HG02759 (cell line): ENCODE measurements at regions not wholly inside any gene's neighbourhood (a gene's known extent, or its start where the extent isn't known, plus 50 kb on each side); places are given as distances from the start of the nearest gene placed in this dataset.

ENCODE experiments used
- ATAC-seq: cut with Tn5 transposase; IDR thresholded peaks from one replicate; pipeline ENCODE4 v1.9.1; 2021; ENCODE audit warnings: mild to moderate bottlenecking, moderate library complexity; ENCODE audit not compliant: unreplicated experiment

DNA sequence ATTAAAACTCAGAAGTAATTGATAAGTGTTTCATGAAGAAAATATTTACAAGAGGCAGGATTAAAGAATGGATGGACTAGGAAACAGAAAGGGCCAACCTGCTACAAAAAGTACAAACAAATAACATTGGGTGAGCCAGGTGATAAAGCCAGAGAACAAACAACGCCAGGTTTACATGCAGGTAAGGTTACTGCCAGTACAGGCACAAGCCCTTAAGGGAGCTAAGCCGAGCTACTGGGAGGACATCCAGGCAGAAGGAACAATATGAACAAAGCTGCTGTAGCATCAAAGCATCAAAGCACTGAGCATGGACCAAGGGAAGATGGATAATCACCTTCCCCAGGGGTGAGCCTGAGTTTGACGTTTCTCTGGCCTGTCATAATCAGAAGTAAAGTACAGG, 380.7 kb downstream of the SEC16B start:
- no peak for ATAC-seq

DNA sequence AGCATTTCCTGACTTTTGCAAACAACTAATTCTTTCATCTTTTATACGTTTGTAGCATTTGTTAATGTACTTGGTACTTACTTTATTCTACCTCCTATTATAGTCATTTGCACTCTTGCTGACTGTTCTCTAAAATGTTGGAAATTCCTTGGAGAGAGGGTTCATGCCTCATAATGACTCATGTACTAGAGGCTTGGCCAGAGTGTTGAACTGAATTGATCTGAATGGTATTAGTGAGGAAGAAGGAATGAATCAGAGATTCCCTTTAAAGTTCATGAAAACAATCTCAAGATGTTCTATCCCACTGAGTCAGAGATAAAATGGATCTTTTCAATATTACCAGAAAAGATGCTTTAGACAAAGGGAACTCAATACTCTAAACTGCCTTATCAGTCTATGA, 383.4 kb downstream of the SEC16B start:
- no peak for ATAC-seq

DNA sequence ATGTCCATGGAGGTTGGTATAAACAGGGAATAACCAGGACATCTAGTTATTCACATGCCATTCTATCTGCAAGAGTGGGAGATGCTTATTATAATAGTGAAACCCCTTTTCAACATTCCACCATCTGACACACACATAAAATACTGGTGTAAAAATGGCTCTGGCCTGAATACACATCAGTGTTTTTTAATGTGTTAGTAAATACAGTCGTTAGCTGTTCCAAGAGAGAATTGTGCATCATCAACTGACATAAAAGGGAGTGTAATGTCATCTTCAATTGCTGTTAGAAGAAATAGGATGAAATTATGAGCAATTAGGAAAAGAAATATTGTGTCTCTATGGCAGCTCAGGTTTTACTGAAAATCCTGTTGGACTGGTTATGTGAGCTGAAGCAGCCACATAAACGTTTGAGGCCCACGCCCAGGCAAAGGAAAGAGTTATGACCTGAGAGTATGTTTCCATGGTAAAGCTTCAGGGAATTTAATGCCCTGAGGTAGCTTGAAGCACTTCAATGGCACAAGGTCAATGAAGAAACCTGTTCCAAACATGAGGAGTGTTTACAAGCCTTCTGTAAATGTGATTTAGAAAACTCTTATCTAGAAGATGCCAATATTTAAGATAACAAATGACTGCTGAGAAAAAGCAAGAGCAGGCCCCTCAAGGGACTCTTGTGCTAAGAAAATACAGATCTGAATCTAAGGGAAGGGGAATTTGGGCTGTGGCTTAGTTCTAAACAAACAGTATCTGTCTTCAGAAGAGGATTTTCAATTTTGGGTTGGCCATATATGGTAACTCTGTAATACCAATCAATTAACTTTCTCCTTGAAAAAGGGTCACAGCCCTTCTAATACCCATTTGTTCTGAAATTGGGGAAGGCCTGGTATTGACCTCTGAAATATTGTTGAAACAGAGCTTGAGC, 384.3 kb downstream of the SEC16B start:
- ATAC-seq = no peak

DNA sequence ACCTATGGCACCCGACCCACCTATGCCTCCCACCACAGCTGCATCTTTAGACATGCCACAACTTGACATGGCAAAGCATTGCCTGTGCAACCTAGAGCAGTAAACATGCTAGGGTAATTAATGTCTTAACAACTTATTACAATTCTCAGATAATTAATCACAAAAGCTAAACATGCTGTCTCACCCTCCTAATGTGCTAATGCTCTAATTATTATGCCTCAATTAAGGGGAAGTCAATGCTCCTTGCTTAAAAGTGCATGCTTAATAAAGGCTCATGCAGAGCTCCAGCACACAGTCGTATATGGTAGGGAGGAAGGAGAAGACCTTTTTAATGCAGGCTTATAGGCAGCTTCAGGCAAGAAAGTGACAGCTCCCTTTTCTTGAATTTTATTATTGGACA, 396.0 kb downstream of the SEC16B start:
- ATAC-seq = no peak

DNA sequence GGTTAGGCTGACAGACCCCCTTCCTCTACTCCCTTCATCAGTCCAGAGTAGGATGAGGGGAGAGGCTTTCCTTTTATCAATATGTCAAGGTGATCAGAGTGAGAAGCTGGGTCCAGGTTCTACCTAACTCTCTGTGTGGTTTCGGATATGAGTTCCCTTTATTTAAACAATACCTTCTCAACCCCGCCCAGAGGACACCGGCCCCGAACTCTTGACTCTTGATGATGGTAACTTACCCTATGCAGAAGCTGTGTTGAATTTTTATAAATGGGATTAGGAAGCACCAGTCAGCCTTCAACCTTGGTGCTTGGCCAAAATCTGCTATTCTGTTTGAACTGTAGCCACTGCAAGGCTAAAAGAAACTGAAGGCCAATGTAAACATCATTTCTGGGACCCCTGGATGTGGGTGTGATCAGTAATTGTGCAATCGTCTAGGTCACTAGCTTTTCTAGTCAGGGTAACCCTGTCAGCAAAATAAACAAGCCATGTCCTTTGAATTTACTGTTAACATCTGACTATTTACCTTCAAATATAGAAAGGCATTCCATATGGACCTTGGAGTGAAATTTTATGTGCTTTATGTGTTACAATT, 398.3 kb downstream of the SEC16B start:
- ATAC-seq = no peak

DNA sequence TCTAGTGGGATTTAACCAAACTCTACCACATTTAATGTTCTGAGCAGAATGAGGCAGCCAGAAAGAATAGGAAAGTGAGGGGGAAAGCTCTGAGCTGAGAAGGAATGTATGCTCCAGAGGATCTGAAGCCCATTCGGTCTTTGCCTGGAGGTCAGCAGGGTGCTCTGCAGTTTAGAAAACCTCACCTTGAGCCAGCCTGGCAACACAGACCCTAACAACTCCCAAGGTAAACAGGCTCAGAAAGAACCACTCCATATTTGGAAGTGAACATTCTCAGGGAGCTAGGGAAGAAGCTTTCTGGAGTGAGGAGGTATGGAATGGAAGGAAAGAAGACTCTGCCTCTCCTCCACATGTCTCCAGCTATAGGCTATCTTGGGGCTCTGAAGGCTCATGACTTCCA, 398.8 kb downstream of the SEC16B start:
- no peak for ATAC-seq

DNA sequence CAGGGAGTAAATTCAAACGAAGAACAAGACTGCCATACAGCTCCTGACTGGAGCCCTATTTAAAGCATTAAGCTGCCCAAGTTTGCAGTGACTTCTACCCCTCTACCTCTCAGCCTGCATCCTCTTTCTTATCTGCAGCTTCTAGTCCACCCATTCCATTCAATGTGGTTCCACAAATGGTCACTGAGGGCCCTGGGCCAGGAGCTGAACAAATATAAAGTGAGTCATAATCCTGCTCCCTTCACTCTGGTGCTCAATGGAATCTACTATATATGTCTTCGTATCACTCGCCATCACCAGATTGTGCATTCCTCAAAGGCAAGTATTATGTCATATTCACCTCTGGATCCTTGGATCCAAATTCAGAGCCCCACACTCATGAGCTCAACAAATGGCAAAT, 398.7 kb downstream of the BRINP2 start:
- no peak for ATAC-seq

DNA sequence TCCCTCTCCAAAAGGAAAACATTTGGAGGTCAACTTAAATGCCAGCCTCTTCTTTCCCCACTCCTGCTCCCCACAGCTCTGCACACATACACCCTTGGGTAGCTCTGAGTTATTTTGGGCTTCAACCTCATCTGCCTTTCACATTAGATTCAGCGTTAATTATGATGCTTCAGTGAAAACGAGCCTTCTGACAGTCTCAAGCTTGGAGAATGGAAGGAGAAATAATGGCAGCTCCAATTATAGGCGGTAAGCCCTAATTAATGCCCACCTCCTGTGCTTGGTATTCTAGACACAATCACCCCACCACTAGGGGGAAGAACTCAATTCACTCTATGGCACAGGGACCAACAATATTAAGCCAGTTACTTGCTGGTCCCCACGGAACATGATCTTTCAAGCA, 397.9 kb downstream of the BRINP2 start:
- ATAC-seq = no peak

DNA sequence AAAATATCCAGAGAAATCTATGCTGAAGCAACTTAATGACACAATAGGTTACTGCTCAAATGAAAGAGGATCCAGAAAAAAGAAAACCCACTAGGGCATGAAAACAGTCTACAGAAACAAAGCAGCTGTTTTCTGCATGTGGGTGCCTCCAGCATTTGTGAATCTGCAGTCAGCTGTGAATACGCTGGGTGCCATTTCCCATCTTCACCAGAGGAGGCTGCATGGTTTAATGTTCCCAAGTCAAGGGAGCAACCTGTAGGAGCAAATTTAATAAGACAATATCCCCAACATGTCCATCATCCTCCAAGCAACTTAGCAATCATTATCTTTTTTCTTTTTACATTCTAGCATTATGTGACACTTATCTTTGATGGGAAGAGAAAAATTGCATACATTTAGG, 396.6 kb downstream of the BRINP2 start:
- no peak for ATAC-seq

DNA sequence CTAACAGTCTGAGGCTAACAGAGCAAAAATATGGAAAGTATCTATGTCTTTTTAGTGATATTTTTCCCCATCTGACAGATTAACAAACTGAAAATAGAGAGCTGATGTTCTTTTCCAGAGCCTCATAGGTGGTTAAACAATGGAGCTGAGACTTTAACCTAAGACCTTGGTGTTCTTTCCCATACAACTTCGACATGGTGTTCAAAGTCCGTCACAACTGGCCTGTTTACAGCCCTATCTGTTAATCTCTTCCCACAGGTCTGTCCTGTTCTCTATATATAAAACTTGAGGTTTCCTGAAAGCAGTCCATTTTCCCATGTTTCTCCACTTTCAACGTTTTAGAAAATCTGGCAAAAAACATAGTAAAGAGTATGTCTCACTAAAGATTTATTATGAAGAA, 395.7 kb downstream of the BRINP2 start:
- ATAC-seq = no peak

DNA sequence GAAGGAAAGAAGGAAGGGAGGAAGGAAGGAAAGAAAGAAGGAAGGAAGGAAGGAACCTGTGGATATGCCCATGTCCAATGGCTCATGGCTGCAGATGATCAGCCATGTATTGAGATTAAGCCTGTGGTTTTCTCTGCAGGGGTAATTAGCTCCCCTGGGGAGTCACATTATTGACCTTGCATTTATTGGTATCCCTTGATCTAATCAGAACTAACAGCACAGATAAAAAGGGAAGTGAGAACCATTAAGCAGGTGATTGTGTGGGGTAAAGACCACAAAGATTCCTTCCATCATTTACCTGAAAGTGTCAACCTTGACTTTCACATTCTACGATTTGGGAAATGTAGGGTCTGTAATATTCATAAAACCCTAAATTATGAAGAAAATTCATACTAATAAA, 390.7 kb downstream of the BRINP2 start:
- ATAC-seq = no peak

DNA sequence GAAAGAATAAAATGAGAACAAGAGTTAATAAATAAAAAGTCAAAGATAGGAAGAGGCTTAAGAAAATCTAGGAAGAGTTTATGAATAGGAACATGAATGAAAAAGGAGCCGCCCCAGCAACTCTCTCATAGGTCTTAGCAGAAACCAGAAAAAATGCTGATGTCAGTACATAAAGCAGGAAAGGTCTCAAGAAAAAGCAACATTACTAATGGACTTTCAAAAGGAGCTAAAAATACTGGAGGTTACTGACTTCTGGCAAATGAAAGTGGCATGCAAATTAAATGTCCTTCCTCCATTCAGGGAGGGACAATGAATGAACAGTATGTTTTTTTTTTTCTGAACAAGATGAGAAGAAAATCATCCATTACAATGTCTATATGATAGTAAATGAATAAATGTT, 387.6 kb downstream of the BRINP2 start:
- no peak for ATAC-seq

DNA sequence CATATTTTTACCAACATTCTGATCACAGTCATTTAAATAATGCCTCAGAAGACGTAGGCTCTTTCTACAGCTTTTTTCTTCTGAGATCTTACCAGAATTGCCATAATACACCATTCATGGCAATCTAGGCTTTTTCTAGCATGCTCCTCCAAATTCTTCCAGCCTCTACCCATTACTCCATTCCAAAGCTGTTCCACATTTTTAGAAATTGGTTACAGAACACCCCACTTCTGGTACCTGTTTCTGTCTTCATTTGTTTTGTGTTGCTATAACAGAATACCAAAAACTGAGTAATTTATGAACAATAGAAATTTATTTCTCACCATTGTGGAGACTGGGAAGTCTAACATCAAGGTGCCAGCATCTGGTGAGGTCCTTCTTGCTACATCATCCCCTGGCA, 385.4 kb downstream of the BRINP2 start:
- ATAC-seq = no peak

DNA sequence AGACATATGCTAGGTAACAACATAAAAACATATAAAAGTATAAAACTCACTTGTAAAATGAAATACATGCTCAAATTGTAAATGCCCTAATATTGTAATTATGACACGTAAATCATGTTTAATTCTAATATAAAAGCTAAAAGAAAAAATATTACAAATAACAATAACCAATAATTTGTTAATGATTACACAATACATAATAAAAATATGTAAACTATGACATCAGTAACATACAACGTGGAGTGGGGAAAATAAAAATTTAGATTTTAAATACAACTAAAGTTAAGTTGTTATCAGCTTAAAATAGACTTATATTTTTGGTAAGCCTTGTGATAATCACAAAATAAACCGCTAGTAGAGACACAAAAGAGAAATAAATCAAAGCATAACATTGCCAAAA, 376.4 kb downstream of the BRINP2 start:
- ATAC-seq = no peak

DNA sequence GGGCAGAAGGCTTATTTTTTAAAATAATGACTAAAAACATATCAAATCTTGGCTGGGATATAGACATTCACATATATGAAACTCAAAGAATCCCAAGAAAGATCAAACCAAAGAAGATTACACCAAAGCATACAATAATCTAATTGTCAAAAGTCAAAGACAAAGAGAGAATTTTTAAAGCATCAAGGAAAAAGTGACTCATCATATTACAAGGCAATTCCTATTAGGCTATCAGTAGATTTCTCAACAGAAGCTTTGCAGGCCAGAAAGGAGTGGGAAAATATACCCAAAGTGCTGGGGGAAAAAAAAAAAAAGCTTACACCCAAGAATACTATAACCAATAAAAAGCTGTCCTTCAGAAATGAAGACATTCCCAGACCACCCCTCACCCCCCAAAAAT, 375.6 kb downstream of the BRINP2 start:
- no peak for ATAC-seq

DNA sequence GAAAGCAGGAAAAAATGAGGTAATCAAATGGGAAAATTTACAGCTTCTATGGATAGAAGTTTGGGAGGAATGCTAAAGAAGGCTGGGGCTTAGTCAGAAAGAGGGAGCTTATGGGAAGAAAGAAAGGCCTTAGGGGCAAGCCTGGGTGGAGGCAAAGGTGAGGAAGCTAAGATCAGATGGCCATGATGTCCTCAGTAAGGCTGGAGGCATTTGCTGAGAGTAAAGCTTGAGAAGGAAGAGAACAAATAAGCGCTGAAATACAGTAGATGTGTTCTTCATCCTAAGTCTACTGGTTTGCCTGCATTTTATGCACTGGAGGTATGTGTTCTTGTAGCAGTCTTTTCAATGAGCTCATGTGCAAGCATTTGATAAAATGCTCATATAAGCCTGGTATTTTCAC, 355.4 kb downstream of the BRINP2 start:
- no peak for ATAC-seq

DNA sequence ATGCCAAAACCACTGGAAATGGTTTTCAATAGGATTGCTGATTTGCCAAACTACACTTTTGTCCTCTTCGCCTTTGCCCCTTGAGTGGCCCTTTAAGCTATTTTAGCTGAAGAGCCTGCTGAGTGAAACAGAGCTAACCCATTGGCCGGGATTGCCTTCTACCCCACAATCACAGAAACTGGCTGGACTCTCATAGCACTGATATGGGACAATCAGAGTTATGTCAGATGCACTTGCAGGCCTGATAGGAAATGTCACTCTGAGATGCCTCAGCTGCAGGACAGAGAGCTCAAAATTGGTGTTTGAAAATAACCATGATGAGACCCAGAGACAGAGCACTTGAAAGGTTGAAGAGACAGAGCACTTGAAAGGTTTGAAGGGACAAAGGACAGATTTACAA, 354.4 kb downstream of the BRINP2 start:
- no peak for ATAC-seq

DNA sequence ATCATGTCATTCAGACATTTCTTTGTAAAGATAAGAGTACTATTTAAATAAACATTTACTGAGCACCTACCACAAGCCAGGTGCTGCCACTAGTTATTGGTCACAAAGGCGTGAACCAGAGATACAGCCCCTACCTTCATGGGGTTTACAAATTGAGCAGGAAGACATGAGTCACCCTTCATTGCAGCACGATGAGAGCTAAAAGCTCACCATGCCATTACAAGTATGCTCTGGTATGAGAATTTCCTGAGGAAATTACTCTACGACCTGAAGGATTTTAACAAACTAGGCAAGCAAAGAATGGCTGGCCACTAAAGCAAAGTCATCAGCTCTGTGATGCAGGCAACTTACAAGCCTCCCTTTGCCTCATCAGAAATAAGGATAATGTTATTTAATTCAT, 346.8 kb downstream of the BRINP2 start:
- no peak for ATAC-seq

DNA sequence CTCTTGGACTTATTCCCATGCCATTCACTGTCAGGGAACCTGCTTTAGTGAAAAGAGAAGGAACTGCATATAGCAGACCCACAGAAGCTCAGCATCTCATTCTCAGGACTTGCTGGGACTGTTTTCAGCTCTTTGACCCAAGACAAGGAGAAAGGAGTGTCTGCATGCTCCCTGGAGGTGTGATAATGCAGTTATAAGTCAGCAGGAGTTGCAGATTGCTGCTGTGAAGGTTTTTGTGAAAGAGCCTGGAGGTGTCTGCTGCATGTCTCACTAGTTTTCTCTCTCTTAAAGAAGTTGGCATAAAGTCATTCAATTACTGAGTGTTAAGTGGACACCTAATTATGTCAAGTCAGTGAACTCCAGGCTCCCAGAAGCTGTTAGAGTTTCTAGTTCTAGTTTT, 343.4 kb downstream of the BRINP2 start:
- no peak for ATAC-seq

DNA sequence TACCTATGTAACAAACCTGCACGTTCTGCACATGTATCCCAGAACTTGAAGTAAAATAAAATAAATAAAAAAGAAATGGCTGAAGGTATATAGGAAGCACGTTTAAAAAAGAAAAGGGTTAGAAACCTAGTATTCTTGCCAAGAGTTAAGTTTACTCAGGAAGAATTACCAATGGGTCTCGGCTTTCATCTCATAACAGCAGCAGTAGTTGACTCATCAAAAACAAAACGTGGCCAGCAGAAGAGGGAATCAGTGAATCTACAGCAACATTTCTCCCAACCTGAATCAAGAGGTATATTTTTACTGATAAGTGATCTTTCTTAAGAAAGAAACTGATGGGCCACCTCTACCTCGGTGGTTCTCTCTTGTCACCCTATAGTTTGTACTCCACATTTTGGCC, 340.3 kb downstream of the BRINP2 start:
- no peak for ATAC-seq

DNA sequence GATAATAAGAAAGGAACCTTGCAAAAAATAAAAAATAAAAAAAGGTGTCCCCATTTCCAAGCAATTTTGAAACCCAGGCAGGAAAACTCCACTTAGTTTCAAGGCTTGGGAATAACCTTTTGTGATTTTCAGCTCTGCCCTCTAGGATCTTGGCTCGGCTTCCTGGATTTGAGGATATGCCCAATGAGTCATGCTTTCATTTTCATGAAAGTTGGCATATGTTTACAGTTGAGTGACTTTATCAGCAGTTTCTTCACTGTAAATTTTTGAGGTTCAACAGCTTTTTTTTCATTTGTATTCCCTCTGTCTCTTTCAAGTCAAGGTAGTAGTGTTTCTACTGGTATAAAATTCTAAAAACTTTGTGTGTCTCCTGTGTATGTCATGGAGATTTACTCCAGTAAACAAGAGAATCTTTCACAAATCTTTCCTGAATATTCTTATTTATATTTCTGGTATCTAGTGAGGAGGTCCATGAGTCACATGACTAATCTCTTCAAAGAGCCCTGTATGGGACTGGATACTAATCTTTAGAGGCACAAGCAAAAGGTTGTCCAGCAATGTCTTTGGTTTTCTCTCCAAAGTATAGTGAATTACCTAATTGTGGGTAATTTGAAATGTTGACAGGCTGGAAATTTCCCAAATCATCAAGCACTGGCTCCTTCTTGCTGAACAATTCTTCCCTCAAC, 335.3 kb downstream of the BRINP2 start:
- ATAC-seq = no peak

DNA sequence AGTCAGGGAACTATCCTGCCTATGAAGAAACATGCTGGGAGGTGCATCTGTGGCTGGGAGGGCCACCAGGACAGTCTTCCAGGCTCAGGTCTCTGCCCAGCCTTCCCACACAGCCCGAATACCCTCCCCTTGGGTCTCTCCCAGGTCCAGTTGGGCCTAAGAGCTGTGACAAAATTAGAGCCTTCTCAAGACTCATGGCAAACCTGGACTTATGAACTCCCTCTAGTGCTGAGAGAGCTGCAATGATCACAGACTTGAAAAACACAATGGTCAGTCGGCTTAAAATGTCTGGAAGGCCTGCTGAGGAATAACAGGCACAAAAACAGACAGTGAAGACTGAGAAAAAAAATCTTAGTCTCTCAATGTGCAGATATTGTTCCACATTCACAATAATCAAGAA, 325.1 kb downstream of the BRINP2 start:
- no peak for ATAC-seq
